Neural cell (in vitro differentiated cells): ENCODE measurements at regions not wholly inside any gene's neighbourhood (a gene's known extent, or its start where the extent isn't known, plus 50 kb on each side); places are given as distances from the start of the nearest gene placed in this dataset.

Experiments
- H2AFZ ChIP-seq: fragments of 200-600, 300-800 bp; sonication (generic), shearing (Covaris generic); 2 replicates; pipeline ENCODE4 v1.6.0; 2014; ENCODE audit warnings: low read depth, mild to moderate bottlenecking, antibody characterized with exemption, low read length, moderate library complexity
- H3F3A ChIP-seq: fragments of 200-600 bp; shearing (Covaris generic); 2 replicates; pipeline ENCODE4 v1.6.1; 2016; ENCODE audit warnings: mild to moderate bottlenecking, moderate library complexity, mixed read lengths, antibody characterized with exemption, low read length; ENCODE audit not compliant: insufficient read depth, poor library complexity, severe bottlenecking
- H3K27ac ChIP-seq: fragments of 200-600, 300-800 bp; sonication (generic), shearing (Covaris generic); 2 replicates; pipeline ENCODE4 v1.5.1; 2014; ENCODE audit warnings: mild to moderate bottlenecking, low read length, moderate library complexity
- H3K27me3 ChIP-seq: fragments of 300-800, 200-600 bp; sonication (generic), shearing (Covaris generic); 2 replicates; pipeline ENCODE4 v1.6.0; 2014; ENCODE audit warnings: mild to moderate bottlenecking, low read depth, low read length, moderate library complexity; ENCODE audit not compliant: insufficient read depth
- H3K36me3 ChIP-seq: fragments of 300-800, 200-600 bp; sonication (generic), shearing (Covaris generic); 2 replicates; pipeline ENCODE4 v1.5.1; 2014; ENCODE audit warnings: mild to moderate bottlenecking, antibody characterized with exemption, low read length, moderate library complexity; ENCODE audit not compliant: insufficient read depth
- H3K4me2 ChIP-seq: fragments of 300-800, 200-600 bp; sonication (generic), shearing (Covaris generic); 2 replicates; pipeline ENCODE4 v1.6.0; 2014; ENCODE audit warnings: mild to moderate bottlenecking, low read length
- H3K4me3 ChIP-seq: fragments of 300-800, 200-600 bp; sonication (generic), shearing (Covaris generic); 2 replicates; pipeline ENCODE4 v1.5.1; 2014; ENCODE audit warnings: mild to moderate bottlenecking, low read length, moderate library complexity
- H3K79me2 ChIP-seq: fragments of 200-600 bp; shearing (Covaris generic); replicated peaks from 2 replicates; pipeline ENCODE4 v1.6.0; 2014; ENCODE audit warnings: mild to moderate bottlenecking, low read length, moderate library complexity; ENCODE audit not compliant: insufficient read depth
- H3K9ac ChIP-seq: fragments of 300-800, 200-600 bp; sonication (generic), shearing (Covaris generic); 2 replicates; pipeline ENCODE4 v1.6.1; 2016; ENCODE audit warnings: mild to moderate bottlenecking, low read length, mixed read lengths
- H3K9me2 ChIP-seq: fragments of 200-600 bp; shearing (Covaris generic); 2 replicates; pipeline ENCODE4 v1.6.1; 2016; ENCODE audit warnings: mild to moderate bottlenecking, low read length, mixed read lengths; ENCODE audit not compliant: insufficient read depth
- H3K9me3 ChIP-seq: fragments of 200-600, 300-800 bp; sonication (generic), shearing (Covaris generic); 2 replicates; pipeline ENCODE4 v1.6.1; 2016; ENCODE audit warnings: mild to moderate bottlenecking, mixed run types, low read length, moderate library complexity, mixed read lengths
- H4K20me1 ChIP-seq: fragments of 200-600 bp; shearing (Covaris generic); 2 replicates; pipeline ENCODE4 v1.6.1; 2016; ENCODE audit warnings: mild to moderate bottlenecking, mixed run types; ENCODE audit not compliant: insufficient read depth
- EP300 ChIP-seq: fragments of 450-650 bp; conservative IDR thresholded peaks from 2 replicates; pipeline ENCODE4 v1.6.1; 2014; ENCODE audit warnings: antibody characterized with exemption, mild to moderate bottlenecking, moderate library complexity; ENCODE audit not compliant: poor library complexity, severe bottlenecking
- EZH2 ChIP-seq: fragments of 200-600, 300-800 bp; shearing (Covaris generic), sonication (generic); IDR thresholded peaks from 2 replicates; pipeline ENCODE4 v1.6.1; 2014; ENCODE audit warnings: antibody characterized with exemption, low read length, borderline replicate concordance, mild to moderate bottlenecking; ENCODE audit not compliant: insufficient read depth, poor library complexity, severe bottlenecking
- MXI1 ChIP-seq: fragments of 450-650 bp; conservative IDR thresholded peaks from 2 replicates; pipeline ENCODE4 v1.6.1; 2014; ENCODE audit warnings: antibody characterized with exemption, mild to moderate bottlenecking; ENCODE audit not compliant: poor library complexity, severe bottlenecking
- POLR2AphosphoS5 ChIP-seq: IDR thresholded peaks from 2 replicates; pipeline ENCODE4 v1.6.1; 2012
- RAD21 ChIP-seq: fragments of 450-650 bp; conservative IDR thresholded peaks from 2 replicates; pipeline ENCODE4 v1.6.1; 2014; ENCODE audit warnings: antibody characterized with exemption, mild to moderate bottlenecking, moderate library complexity
- SMC3 ChIP-seq: fragments of 450-650 bp; conservative IDR thresholded peaks from 2 replicates; pipeline ENCODE4 v1.6.1; 2014; ENCODE audit warnings: antibody characterized with exemption, mild to moderate bottlenecking, moderate library complexity; ENCODE audit not compliant: poor library complexity
- TAF1 ChIP-seq: IDR thresholded peaks from 2 replicates; pipeline ENCODE4 v1.6.1; 2012; ENCODE audit warnings: low read depth
- TF ChIP-seq, protein P1 (sequence below): fragments of 450-650 bp; IDR thresholded peaks from 2 replicates; pipeline ENCODE4 v1.5.1; 2014; ENCODE audit warnings: antibody characterized with exemption, mild to moderate bottlenecking, moderate library complexity; ENCODE audit not compliant: poor library complexity, severe bottlenecking
- TF ChIP-seq, protein P2 (sequence below): IDR thresholded peaks from 2 replicates; pipeline ENCODE4 v1.6.1; 2012; ENCODE audit warnings: borderline replicate concordance

DNA sequence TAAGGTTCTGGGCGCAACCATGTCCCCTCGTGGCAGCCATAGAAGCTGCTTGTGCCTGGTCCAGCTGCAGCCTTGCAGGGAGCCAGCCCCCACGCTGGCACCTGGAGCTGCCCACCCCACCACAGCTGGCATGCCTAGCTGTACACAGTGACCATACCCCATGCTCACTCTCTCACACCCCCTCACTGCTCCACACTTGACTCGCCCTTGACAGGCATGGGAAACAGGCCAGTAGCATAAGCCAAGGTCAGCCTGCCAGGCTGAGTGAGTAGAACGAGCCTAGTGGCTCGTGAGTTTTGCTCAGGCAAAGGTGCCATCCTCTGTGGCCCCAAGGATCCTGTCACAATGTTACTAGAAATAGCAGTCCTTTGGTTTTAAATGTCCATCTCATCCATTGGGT is 52.7 kb upstream of the CADM2 start:
- Histone ChIP-seq H3K79me2 (no peaks in the 10 kb centered on the region), H3K27ac (no peak overlapping the region)

More for the DNA sequence above, 52.7 kb upstream of the CADM2 start:
- Histone ChIP-seq H2AFZ (no peak overlapping the region), H3F3A (no peaks in the 10 kb centered on the region), H3K9me2 (no peaks in the 10 kb centered on the region), H3K36me3 (no peaks in the 10 kb centered on the region), H3K9me3 (no peaks in the 10 kb centered on the region), H3K4me2 (no peak overlapping the region), H3K4me3 (no peak overlapping the region), H3K27me3 (no peaks in the 10 kb centered on the region), H3K9ac (no peak overlapping the region), H4K20me1 (no peaks in the 10 kb centered on the region)
- TF ChIP-seq, protein P1, sequence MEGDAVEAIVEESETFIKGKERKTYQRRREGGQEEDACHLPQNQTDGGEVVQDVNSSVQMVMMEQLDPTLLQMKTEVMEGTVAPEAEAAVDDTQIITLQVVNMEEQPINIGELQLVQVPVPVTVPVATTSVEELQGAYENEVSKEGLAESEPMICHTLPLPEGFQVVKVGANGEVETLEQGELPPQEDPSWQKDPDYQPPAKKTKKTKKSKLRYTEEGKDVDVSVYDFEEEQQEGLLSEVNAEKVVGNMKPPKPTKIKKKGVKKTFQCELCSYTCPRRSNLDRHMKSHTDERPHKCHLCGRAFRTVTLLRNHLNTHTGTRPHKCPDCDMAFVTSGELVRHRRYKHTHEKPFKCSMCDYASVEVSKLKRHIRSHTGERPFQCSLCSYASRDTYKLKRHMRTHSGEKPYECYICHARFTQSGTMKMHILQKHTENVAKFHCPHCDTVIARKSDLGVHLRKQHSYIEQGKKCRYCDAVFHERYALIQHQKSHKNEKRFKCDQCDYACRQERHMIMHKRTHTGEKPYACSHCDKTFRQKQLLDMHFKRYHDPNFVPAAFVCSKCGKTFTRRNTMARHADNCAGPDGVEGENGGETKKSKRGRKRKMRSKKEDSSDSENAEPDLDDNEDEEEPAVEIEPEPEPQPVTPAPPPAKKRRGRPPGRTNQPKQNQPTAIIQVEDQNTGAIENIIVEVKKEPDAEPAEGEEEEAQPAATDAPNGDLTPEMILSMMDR = no peak
- TF ChIP-seq EP300 (no peak), POLR2AphosphoS5 (no peak), RAD21 (no peak), MXI1 (no peak), SMC3 (no peak), EZH2 (no peak), TAF1 (no peak)
- TF ChIP-seq, protein P2, sequence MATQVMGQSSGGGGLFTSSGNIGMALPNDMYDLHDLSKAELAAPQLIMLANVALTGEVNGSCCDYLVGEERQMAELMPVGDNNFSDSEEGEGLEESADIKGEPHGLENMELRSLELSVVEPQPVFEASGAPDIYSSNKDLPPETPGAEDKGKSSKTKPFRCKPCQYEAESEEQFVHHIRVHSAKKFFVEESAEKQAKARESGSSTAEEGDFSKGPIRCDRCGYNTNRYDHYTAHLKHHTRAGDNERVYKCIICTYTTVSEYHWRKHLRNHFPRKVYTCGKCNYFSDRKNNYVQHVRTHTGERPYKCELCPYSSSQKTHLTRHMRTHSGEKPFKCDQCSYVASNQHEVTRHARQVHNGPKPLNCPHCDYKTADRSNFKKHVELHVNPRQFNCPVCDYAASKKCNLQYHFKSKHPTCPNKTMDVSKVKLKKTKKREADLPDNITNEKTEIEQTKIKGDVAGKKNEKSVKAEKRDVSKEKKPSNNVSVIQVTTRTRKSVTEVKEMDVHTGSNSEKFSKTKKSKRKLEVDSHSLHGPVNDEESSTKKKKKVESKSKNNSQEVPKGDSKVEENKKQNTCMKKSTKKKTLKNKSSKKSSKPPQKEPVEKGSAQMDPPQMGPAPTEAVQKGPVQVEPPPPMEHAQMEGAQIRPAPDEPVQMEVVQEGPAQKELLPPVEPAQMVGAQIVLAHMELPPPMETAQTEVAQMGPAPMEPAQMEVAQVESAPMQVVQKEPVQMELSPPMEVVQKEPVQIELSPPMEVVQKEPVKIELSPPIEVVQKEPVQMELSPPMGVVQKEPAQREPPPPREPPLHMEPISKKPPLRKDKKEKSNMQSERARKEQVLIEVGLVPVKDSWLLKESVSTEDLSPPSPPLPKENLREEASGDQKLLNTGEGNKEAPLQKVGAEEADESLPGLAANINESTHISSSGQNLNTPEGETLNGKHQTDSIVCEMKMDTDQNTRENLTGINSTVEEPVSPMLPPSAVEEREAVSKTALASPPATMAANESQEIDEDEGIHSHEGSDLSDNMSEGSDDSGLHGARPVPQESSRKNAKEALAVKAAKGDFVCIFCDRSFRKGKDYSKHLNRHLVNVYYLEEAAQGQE = no peak
